ENCODE measurements at regions not wholly inside any gene's neighbourhood (a gene's known extent, or its start where the extent isn't known, plus 50 kb on each side); places are given as distances from the start of the nearest gene placed in this dataset.

- no peaks in the 10 kb centered on the region for H3K4me1 Mint-ChIP-seq (ENCODE audit: low read depth)
- no peaks in the 10 kb centered on the region for H3K27me3 Mint-ChIP-seq
- no peak for TF ChIP-seq CTCF (IDR thresholded peaks at IDR 0.05)
- CTCF ChIA-PET = no interaction called here
- POLR2A ChIA-PET = no interaction called here
- ATAC-seq (no peak), DNase-seq (no peak)
- intact Hi-C loops (cut with micrococcal nuclease) = no loop called here
- H3K4me3 Mint-ChIP-seq = no peak overlapping the region
- no peaks in the 10 kb centered on the region for H3K9me3 Mint-ChIP-seq
- no peak overlapping the region for H3K27ac Mint-ChIP-seq
- no peaks in the 10 kb centered on the region for H3K36me3 Mint-ChIP-seq (ENCODE audit: low read depth)
Observed at GRCh38 chr2:103003750-103004260, 242.0 kb downstream of the TMEM182 start.

- no peak overlapping the region for H3K27ac Mint-ChIP-seq
- H3K4me3 Mint-ChIP-seq = no peak overlapping the region
- no peaks in the 10 kb centered on the region for H3K9me3 Mint-ChIP-seq
- intact Hi-C loops (cut with micrococcal nuclease) = no loop called here
- ChIA-PET POLR2A (no interaction called here), CTCF (no interaction called here)
- TF ChIP-seq CTCF (IDR thresholded peaks at IDR 0.05) = no peak
- no peak for DNase-seq
- ATAC-seq = no peak
- no peaks in the 10 kb centered on the region for H3K27me3 Mint-ChIP-seq
- no peaks in the 10 kb centered on the region for H3K4me1 Mint-ChIP-seq (ENCODE audit: low read depth)
- H3K36me3 Mint-ChIP-seq (ENCODE audit: low read depth) = no peaks in the 10 kb centered on the region
Observed at GRCh38 chr2:103004426-103004942, 242.7 kb downstream of the TMEM182 start.

- Mint-ChIP-seq H3K27ac (no peak overlapping the region), H3K9me3 (no peaks in the 10 kb centered on the region), H3K4me1 (ENCODE audit: low read depth) (no peaks in the 10 kb centered on the region), H3K36me3 (ENCODE audit: low read depth) (no peaks in the 10 kb centered on the region), H3K27me3 (no peaks in the 10 kb centered on the region), H3K4me3 (no peak overlapping the region)
- no peak for TF ChIP-seq CTCF (IDR thresholded peaks at IDR 0.05)
- ChIA-PET POLR2A (interaction anchor here (0.6 kb wide), 1 partner anchor 162 kb away, joined by 4 read pairs; no protein-coding TSS in a partner anchor), CTCF (no interaction called here)
- DNase-seq (no peak), ATAC-seq (no peak)
- intact Hi-C loops (cut with micrococcal nuclease) = no loop called here
Observed at GRCh38 chr2:103005393-103005792, 243.6 kb downstream of the TMEM182 start.

GRCh38 chr2:103007086-103007485 is 245.3 kb downstream of the TMEM182 start:
- Mint-ChIP-seq H3K4me1 (ENCODE audit: low read depth) (no peaks in the 10 kb centered on the region), H3K27ac (no peak overlapping the region), H3K4me3 (no peak overlapping the region), H3K27me3 (no peaks in the 10 kb centered on the region), H3K36me3 (ENCODE audit: low read depth) (no peaks in the 10 kb centered on the region), H3K9me3 (no peaks in the 10 kb centered on the region)
- ChIA-PET CTCF (no interaction called here), POLR2A (no interaction called here)
- intact Hi-C loops (cut with micrococcal nuclease) = no loop called here
- DNase-seq (no peak), ATAC-seq (no peak)
- TF ChIP-seq CTCF (IDR thresholded peaks at IDR 0.05) = no peak

GRCh38 chr2:103008586-103008985 is 246.8 kb downstream of the TMEM182 start:
- Mint-ChIP-seq H3K9me3 (no peaks in the 10 kb centered on the region), H3K27ac (no peak overlapping the region), H3K36me3 (ENCODE audit: low read depth) (no peaks in the 10 kb centered on the region), H3K4me3 (no peak overlapping the region), H3K27me3 (no peaks in the 10 kb centered on the region), H3K4me1 (ENCODE audit: low read depth) (no peaks in the 10 kb centered on the region)
- TF ChIP-seq CTCF (IDR thresholded peaks at IDR 0.05) = no peak
- POLR2A ChIA-PET = no interaction called here
- no peak for ATAC-seq
- CTCF ChIA-PET = no interaction called here
- no peak for DNase-seq
- intact Hi-C loops (cut with micrococcal nuclease) = no loop called here
